SK-N-DZ (cell line): ENCODE measurements at regions not wholly inside any gene's neighbourhood (a gene's known extent, or its start where the extent isn't known, plus 50 kb on each side); places are given as distances from the start of the nearest gene placed in this dataset.
A peak's percentile ranks its signal among the peaks of the same experiment; 100 is the strongest.
"Not testable (repeated sequence)": the region's sequence is repeated elsewhere in the genome, so short reads cannot be mapped to it uniquely, and the experiment has no call there.

Experiments
- DNase-seq: peaks from one replicate; pipeline ENCODE4 v3.0.0-alpha.2; 2015; ENCODE audit warnings: low spot score

DNA sequence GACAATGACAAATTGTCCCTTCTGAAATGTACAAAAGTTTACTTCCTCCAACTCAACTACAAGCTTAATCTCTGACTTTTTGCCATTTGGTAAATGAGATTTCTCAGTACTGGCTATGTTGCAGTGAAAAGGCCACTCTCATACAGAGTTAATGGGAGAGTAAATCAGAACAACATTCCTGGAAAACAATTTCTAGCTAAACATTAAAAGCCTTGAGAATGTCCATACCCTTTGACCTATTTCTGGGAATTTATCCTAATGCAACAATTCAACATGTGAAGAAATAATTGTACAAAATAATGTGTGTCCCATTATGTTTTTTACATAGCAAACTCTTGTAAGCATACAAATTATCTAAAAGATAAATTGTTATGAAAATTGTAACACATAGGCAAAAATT, 56.3 kb upstream of the SPEF2 start:
- DNase-seq: no peak

DNA sequence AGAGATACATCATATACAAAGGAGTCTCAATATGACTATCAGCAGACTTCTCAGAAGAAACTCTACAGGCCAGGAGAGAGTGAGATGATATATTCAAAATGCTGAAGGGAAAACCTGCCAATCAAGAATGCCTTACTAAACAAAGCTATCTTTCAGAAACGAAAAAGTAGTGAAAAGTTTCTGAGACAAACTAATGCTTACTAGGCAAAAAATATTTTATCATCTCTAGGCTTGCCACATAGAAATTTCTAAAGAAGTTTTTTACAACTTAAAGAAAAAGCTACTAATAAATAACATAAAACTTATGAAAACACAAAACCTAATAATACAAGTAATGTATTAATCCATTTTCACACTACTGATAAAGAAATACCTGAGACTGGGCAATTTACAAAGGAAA, 59.9 kb upstream of the SPEF2 start:
- DNase-seq: no peak

DNA sequence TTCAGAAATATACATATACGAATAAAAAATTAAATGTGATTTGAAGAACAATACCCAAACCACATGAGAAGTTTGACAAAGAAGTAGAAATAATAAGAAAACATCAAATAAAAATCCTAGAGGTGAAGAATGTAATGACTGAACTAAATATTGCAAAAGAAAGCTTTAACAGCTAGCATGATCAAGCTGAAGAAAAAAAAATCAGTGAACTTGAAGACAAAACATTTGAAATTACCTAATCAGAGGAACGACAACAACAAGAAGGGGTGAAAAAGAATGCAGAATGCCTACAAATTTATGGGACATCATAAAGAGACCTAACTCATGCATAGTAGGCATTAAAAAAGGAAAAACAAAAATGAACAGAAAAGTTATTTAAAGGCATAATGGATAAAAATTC, 60.5 kb upstream of the SPEF2 start:
- DNase-seq: no peak

DNA sequence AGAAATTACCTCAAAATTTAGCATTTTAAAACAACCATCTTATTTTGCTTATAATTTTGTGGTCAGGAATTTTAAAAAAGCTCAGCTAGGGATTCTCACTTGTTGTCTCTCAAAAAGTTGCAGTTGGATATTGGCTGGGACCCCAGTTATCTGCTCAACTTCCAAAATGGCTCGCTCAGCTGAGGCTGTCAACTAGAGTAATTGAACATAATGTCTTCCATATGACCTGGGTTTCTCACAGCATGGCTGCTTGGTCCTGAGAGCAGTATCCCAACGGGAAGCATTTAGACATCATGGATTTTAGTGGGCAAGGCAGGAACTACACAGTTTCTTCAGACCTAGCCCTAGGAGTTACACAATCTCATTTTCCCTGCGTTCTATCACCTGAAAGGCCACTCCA, 63.6 kb upstream of the SPEF2 start:
- DNase-seq: peak; percentile 14

DNA sequence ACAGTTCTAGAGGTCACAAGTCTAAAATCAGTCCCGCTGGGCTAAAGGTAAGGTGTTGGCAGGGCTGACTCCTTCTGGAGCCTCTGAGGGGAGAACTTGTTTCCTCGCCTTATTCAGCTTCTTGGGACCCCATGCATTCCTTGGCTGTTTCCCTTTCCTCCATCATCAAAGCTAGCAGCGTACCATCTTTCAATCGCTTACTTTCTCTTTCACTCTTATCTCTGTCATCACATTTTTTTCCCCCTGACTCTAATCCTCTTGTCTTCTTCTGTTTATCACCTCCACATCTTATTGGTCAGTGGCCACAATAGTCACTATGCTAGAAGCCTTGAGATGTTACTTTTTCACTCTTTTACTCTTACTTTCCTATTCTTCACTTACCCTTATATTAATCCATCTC, 72.5 kb upstream of the SPEF2 start:
- DNase-seq: no peak

DNA sequence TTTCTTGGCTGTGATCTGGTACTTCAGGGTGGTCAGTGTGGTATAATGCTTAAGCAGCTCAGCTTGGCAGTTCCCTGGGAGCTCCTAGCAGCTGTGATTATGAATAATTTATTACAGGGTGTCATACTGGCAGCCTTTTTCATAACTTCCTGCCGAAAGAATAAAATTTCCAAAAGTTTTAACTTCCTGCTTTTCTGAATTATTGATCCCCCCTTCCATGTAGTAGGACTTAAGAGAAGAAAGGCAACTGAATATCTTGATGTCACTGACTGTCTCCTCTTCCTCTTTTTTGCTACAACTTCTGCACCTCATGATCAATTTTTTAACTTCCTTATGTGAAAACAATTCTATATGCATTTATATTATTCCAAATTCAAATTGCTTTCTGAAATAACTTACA, 74.3 kb upstream of the SPEF2 start:
- no peak for DNase-seq

DNA sequence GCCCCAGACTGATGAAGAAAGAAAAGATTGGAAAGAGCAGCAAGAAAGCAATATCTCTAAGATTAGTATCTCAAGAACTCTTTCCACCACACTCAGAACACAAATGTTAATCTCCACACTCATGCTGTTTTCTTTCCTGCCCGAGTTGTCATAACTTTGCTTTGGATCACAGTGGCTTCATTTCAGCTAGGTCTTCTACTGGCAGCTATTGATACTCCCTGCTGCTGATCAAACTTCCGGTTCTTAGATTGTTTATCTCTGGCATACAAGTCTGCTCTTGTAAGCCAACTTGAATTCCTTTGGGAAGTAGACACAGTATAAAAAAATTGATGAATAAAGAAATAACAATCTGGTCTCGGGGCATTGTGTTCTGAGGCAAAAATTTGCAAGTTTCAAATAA, 77.7 kb upstream of the SPEF2 start:
- DNase-seq: no peak

DNA sequence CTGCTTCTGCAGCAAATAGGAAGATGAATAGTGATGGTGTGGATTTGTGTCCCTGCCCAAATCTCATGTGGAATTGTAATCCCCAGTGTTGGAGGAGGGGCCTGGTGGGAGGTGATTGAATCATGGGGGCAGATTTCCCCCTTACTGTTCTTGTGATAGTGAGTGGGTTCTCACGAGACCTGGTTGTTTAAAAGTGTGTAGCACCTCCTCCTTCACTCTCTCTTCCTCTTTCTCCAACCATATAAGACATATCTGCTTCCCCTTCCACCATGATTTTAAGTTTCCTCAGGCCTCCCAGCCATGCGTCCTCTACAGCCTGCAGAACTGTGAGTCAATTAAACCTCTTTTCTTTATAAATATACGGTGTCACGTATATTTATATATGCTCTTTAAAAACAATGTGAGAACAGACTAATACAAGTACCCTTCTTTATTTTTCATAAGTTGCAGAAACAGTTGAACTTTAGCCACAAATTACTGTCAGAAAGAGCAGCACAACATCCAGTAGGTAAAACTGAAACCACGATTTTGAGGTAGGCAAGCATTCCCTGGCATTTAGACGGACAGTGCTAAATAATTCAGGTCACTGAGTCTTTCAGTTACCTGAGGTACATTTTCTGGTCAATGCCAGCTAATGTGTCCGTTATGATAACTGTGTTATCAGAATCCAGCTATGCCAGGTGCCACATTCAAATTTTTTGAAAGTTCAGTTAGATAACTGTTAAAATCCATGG, 79.3 kb upstream of the SPEF2 start:
- DNase-seq: no peak

DNA sequence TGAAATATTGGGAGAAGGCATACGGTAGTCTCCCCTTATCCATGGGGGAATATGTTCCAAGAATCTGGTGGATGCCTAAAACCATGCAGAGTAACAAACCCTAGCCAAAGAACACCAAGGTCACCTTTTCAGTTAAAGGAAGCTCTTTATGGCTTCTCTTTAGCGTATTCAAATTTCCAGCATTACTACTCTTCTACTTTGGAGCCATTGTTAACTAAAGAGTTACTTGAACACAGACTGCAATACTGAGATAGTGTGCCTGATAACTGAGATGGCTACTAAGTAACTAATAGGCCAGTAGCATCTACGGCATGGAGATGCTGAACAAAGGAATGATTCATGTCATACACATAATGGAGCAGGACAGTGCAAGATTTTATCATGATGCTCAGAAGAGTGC, 84.5 kb upstream of the SPEF2 start:
- no peak for DNase-seq

DNA sequence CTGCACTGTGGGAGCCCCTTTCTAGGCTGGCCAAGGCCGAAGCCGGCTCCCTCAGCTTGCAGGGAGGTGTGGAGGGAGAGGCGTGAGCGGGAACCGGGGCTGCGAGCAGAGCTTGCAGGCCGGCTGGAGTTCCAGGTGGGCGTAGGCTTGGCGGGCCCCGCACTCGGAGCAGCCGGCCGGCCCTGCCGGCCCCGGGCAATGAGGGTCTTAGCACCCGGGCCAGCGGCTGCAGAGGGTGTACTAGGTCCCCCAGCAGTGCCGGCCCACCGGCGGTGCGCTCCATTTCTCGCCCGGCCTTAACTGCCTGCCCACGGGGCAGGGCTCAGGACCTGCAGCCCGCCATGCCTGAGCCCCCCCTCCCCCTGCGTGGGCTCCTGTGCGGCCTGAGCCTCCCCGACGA, 86.1 kb upstream of the SPEF2 start:
- DNase-seq: not testable (repeated sequence)

DNA sequence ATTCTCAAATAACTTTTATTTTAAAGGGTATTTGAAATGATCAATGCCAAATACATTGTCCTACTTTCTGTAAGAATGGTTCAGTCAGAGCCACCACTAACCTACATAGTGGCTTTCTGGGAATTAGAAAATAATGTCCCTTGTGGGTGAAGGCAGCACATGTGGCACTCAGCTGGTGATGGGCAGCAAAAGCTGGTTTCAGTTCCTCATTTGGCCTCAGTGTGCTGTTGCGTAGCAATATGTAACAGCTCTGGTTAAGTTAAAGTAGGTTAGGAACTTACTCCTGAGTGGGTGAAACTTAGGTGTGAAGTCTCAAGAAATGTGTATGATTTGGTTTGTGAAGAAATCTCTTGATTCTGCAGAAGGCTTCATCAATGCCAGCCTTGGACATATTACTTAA, 99.6 kb upstream of the SPEF2 start:
- DNase-seq: no peak

DNA sequence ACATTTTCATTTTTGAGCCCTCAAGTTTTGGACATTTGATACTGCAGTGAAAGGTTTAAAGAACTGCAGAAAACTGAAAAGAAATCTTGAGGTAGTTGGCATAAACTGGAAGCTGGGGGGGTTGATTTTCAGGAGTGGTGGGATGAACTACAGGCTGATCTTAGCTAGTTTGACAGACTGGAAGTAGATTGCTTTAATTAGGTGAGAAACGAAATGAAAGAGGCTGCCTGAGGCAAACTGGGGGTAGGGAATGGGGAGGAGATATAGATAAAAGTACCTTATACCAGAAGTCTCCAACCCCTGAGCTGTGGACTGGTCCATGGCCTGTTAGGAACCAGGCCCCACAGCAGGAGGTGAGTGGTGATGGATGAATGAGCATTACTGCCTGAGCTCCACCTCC, 101.4 kb upstream of the SPEF2 start:
- no peak for DNase-seq

DNA sequence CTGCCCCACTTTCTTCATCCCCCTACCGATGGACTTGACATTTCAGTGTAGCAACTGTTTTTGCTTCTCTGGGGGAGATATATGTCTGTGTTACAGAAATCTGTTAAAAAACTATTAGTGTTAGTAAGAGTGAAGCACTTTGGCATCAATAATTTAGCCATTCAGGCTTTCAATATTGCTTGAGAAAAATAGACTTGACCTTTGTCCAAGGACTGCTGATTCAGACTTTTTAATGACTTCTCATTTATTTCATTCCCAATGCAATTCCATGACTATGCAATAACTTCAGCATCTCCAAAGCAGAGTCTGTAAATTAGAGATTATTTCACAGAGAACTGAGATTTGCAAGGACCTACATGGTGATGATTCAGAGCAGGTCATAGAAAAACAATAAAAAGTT, 104.1 kb upstream of the SPEF2 start:
- no peak for DNase-seq

DNA sequence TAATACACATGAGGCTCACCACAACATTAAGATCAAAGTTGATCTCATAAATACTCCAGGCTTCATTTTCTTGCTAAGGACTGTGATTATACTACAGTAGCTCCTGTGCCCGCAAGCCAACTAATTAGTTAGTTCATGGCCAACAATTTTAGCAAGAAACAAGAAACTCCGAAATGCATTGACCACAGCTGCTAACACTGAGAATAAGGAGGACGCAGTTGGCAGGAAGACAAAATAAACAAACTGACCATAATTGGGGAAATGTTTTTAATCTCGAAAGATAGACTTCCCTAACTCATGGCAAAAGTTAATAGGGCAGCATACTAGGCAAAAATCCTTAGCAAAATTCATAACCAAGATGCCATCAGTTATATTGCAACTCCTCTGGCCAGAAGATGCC, 115.5 kb upstream of the SPEF2 start:
- DNase-seq: no peak

DNA sequence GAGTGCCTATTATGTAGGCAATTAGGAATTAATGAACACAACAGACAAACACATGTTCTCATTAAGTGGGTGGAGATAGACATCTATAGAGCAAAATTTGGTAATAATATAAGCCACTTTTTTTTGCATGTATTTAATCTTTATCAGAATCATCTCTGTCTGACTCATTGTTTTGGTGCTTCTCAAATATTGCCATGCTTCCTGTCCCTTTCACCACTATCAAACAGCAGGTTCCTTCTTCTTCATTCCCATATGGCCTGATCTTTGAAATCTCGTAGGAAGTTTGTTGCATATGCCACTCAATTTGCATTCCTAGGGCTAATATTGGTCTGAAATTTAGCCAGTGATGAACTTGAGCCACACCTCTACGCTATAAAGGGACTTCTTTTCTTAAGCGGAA, 128.9 kb upstream of the SPEF2 start:
- no peak for DNase-seq

DNA sequence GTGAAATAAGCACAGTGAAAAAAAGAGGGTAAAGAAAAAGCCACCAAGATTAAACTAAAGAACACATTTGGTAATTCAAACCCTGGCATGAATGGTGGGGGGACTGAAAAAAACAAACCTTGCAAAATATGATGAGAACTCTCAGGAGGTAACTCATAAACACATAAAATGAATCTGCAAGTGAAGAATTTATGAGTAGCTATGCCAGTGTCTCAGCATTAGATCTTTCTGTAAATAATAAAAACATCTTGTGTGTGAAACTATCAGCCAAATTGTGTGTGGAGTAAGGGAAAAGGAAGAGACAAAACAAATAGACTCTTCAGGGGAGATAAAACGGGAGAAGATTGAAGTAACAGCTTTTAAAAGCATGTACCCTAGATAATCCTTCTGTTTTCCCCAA, 129.6 kb upstream of the SPEF2 start:
- DNase-seq: no peak

DNA sequence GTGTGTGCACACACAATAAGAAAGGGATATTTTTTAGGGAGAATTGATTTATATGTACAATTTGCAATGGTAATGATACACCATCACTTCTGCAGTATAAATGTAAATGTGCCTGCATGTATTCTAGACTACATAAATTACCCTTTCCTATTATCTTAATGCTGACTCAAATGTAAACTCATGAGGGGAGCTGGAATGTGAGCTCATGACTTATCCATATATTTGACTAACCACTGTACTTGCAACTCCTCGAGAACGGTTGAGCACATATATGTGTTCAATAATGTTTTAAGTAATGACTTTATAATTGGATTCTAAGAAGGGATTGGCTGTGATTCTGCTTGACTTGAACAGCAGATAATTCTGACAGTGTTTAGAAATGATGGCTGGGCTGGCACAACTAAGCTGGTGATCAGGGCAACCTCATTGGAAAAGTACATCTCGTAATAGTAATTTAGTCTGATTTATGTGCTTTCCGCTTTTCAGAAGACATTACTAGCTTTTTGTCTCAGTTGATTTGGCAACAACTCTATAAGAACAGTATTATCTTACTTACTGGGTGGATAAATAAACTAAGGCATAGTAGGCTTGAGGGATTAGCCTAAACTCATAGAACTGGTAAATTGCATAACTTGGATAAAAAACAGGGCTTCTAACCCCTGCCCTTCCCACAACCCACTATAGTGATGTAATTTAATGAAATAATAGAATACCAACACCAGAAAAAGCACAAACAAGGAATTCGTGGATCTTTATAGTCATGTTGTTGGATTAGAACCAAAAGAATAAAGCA, 130.2 kb upstream of the SPEF2 start:
- DNase-seq: no peak

DNA sequence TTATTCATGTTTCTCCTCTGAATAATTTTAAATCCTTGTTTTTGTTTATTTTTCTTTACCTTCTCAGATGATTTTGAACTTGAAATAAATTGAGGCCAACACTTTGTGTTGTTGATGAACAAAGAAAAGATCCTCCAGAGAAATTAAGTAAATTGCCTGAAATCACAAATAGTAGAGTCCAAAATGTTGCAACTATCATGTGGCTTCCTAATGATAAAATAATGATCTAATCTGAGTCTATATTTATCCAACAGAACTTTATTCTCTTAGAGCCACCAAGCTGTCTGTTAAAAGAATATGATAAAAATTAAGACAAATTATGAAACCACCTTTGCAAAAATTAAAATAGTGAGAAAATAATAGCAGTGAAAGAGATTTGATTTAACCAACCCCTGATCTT, 132.2 kb upstream of the SPEF2 start:
- DNase-seq: no peak

DNA sequence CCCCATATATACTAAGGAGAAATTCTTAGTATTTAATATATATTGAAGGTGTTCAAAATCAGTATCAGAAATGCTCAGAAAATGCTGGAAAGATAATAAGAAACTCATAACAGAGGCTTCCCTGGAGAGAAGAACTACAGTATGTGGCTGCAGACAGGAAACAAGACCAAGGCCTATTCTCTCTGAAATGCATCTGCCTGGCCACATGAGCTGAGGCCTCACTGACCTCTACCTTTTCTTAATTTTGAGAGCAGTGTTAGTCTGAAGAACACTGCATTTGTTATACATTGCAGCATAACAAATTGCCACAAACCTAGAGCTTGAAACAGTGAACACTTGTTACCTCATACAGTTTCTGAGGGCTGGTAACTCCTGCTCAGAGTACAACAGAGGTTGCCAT, 133.4 kb upstream of the SPEF2 start:
- DNase-seq: no peak

DNA sequence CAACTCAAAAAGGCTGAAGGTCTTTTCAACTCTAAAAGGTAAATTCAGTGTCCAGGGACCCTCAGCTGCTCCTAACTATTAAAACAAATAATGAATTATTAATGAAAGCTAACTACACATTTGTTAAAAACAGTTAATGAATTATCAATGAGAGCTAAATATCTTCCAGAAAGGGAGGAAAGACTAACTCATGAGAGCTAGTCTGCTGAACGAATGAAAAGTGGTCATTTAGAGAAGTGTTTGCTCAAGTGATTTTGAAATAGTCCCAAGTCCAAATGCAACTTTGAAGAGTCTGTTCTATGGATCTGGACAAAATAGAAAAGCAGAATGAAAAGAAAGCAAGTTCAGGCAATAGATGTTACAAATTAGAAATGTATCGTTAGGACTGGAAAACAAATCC, 133.9 kb upstream of the SPEF2 start:
- no peak for DNase-seq

DNA sequence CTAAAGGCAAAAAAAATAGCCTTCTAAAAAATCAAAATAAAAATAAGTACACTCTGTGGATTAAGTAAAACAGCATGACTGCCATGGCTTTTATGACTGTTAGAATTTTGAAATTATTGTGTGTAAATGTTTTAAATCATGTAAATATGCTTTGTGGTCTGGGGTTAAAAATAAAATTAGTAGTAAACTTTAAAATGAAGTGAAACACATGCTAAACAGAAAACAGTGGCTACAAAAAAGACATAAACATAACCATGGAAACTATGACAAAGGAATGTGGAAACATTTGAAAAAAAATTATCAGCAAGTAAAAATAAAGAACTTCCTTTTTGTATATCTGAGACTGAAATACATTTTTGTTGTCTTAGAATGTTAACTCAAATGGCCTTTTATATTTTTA, 134.5 kb upstream of the SPEF2 start:
- no peak for DNase-seq

DNA sequence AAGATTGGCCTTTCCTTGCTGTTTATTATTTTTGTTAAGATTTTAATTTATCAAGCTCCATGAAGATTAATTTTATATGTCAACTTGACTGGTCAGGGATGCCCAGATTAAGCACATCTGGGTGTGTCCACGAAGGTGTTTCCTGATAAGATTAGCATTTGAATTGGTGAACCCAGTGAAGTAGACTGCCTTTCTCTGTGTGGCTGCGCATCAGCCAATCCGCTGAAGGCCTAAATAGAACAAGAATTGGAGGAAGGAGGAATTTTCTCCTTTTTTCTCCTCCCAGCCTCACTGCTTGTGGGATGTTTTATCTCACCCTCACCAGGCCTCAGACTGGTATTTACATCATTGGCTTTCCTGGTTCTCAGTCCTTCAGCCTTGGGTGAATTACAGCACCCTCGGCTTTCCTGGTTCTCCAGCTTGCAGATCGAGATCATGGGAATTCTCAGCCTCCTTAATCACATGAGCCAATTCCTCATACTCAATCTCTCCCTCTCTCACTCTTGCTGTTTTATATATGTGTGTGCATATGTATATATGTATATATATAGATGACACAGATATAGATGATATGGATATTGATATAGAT, 135.4 kb upstream of the SPEF2 start:
- DNase-seq: no peak
